GM12801 (cell line): ENCODE measurements at regions not wholly inside any gene's neighbourhood (a gene's known extent, or its start where the extent isn't known, plus 50 kb on each side); places are given as distances from the start of the nearest gene placed in this dataset.

Experiments used
- TF ChIP-seq, protein P1 (sequence below): IDR thresholded peaks from one replicate; pipeline ENCODE4 v1.5.1; 2011; ENCODE audit warnings: control low read depth; ENCODE audit not compliant: insufficient read length; ENCODE audit errors: extremely low read depth

DNA sequence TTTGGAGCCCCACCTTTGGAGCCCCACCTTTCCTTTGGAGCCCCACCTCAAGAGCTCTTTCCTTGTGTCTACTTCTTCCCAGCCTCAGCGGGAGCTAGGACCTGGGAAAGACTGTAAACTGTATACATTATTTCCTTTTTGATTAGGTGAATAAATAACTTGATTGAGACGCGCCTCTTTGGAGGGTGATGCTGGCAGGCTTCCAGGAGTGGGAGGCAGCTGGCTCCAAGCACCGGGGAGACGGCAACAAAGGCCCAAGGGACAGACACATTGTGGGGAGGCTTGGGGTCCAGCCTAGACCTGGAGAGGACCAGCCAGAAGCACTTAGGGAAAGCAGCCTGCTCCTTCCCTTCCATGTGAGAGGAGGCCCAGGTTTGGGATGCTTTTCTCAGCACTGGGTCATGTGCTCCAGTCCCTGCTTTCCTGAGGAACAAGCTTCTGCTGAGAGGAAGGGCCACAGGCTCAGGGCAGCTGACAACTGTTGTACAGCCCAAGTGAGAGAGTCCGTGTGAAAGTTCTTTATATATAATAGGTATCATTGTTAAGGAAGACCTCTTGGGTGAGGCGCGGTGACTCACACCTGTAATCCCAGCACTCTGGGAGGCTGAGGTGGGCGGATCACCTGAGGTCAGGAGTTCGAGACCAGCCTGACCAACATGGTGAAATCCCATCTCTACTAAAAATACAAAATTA lies 297.2 kb upstream of the SLC14A2 start:
- TF ChIP-seq, protein P1, sequence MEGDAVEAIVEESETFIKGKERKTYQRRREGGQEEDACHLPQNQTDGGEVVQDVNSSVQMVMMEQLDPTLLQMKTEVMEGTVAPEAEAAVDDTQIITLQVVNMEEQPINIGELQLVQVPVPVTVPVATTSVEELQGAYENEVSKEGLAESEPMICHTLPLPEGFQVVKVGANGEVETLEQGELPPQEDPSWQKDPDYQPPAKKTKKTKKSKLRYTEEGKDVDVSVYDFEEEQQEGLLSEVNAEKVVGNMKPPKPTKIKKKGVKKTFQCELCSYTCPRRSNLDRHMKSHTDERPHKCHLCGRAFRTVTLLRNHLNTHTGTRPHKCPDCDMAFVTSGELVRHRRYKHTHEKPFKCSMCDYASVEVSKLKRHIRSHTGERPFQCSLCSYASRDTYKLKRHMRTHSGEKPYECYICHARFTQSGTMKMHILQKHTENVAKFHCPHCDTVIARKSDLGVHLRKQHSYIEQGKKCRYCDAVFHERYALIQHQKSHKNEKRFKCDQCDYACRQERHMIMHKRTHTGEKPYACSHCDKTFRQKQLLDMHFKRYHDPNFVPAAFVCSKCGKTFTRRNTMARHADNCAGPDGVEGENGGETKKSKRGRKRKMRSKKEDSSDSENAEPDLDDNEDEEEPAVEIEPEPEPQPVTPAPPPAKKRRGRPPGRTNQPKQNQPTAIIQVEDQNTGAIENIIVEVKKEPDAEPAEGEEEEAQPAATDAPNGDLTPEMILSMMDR, result no peak

DNA sequence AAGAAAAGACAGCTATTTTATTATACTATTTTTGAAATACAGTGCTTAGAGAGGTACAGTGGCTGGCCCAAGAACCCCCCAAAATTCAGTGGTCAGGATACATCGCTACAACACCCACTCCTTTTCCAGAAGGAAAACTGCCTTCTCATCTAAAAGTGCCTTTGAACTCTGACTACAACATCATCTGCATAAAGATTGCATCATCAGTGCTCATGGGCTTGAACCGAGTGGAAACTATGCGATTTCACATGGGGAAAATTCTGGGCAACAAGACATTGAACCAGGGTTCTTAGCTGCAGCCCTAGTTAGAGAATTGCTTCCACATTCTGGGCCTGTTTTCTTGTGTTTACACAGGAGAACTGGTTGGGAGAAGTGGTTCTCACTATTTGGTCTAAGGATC lies 294.6 kb upstream of the SLC14A2 start:
- TF ChIP-seq, protein P1, result no peak

DNA sequence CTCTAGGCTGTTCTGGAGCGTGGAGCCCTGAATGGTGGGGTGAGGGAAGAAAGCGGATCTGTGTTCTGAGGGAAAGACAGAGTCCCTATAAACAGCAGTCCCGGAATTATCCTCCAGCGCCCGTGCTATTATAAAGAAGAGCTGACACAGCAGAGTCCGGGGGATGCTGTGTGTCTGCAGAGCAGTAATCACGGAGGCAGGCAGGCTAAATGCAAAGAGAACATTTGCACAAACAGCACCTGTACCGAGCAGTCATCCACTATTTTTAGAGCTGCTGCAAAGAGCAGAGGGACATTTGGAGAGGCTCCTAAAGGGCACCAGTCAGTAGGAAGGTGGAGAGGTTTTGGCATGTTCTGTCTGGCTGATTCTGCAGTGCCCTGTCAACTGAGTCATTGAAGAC lies 293.8 kb upstream of the SLC14A2 start:
- TF ChIP-seq, protein P1, result no peak

DNA sequence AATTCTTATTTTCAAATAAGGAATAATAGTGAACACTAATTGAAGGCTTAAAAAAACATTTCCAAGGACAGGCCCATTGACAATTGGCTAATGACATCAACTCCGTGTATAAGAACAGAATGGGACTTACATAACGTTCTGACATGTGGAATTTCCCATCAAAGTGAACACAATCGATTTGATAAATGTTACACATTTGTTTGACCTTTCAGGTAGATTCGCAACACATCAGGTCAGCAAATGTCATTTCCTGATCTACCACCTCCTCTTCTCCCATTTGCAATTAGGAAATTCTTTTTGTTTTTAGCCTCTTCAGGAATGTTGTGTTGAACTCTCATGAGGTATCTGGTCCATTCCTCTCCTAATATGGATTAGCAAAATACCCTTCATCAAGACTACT lies 292.9 kb upstream of the SLC14A2 start:
- TF ChIP-seq, protein P1, result no peak

DNA sequence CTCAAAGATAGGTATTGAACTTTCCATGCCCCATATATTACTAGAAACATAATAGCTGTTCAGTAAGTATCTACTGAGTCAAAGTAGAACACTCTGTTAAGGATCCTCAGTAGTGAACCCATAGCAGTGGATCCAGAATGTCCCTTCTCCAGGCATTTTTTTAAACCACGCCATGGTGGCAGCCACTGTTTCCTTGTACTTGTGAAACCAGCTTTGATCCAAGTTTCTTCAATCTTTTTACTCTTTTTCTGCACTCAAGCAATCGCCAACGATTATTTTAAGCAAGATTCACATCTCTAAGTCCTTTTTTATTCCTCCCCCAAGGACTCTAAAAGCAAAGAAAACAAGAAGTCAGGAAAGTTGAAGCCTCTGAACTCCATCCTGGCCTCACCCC lies 291.2 kb upstream of the SLC14A2 start:
- TF ChIP-seq, protein P1, result no peak

DNA sequence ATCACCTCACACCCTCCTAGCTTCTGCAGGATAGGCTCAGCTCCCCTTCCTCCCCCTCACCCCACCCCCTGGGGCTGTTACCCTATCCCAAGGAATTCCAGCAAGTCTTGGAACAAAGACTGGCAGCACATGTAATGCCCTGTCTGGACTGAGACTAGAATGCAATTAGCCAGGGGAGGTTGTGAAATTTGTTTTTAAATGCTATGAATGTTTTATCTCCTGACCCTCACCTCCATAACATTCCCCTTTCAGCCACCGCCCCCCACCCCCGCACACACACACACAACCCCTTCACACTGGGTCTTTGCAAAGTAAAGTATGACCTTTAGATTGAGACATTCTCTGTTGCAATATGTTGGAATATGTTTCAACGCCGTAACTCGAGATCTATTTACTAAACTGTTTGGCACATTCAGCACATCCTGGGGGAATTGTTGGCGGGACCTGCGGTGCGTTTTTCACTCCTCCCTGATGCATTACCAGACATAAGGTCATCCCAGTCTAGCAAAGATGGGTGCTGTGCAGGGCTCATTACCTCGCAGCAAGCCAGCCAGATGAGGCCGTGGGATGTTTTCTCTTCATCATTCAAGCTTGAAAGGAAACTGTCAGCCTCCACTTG lies 290.7 kb upstream of the SLC14A2 start:
- TF ChIP-seq, protein P1, result no peak

DNA sequence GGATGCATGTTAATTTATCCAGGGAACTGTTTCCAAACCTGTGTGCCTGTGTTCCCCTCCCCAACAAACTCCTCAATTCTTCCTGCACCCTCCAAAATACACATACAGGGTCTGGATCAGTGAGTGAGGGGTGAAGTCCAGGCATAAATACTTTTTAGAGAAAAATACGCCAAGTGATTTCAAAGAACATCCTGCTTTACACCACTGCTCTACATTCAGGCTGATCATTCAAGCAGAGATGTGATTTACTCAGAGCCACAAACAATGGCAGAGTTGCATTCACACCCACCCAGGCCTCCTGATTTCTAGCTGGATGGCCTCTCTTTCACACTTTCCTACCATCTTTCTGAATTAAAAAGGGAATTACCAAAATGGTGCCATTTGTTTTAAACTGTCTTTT lies 289.5 kb upstream of the SLC14A2 start:
- TF ChIP-seq, protein P1, result no peak
